Neural progenitor cell (in vitro differentiated cells): ENCODE measurements at regions not wholly inside any gene's neighbourhood (a gene's known extent, or its start where the extent isn't known, plus 50 kb on each side); places are given as distances from the start of the nearest gene placed in this dataset.

ENCODE experiments used
- EZH2 ChIP-seq: fragments of 200-600 bp; sonication (generic); IDR thresholded peaks from 2 replicates; pipeline ENCODE4 v1.6.1; 2017; ENCODE audit warnings: antibody characterized with exemption, mild to moderate bottlenecking, moderate library complexity
- TF ChIP-seq, protein P1 (sequence below): fragments of 200-600 bp; sonication (generic); IDR thresholded peaks from 2 replicates; pipeline ENCODE4 v1.5.1; 2017; ENCODE audit warnings: antibody characterized with exemption, mild to moderate bottlenecking

DNA sequence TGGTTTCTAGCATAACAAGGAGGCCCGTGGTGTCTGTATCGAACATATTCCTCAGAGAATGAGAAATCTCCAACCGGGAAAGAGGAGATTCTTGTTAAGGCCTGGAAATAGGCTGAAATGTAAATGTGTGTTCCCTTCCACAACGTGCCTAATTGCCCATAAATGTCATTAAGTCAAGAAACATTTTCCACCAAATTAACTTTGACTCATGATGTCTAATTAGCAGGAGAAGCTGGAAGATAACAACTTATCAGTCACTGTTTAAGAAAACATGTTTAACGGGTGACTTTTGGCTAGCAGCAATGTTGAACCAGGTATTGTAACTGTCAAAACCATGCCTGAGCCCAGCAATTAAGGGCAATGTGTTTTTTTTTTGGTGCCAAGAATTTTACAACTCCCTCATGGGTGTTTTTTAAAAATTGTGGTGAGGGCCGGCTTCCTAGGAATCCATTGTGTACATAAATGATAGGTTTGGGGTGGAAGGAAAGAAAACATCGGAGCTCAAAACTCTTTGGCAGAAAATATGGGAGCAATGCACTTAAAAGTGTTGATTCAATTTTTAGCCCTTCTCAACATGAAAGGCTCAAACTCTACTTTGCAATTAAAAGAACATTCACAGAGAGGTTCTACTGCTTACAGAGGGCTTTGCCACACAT lies 67.0 kb downstream of the OLIG1 start:
- TF ChIP-seq, protein P1, sequence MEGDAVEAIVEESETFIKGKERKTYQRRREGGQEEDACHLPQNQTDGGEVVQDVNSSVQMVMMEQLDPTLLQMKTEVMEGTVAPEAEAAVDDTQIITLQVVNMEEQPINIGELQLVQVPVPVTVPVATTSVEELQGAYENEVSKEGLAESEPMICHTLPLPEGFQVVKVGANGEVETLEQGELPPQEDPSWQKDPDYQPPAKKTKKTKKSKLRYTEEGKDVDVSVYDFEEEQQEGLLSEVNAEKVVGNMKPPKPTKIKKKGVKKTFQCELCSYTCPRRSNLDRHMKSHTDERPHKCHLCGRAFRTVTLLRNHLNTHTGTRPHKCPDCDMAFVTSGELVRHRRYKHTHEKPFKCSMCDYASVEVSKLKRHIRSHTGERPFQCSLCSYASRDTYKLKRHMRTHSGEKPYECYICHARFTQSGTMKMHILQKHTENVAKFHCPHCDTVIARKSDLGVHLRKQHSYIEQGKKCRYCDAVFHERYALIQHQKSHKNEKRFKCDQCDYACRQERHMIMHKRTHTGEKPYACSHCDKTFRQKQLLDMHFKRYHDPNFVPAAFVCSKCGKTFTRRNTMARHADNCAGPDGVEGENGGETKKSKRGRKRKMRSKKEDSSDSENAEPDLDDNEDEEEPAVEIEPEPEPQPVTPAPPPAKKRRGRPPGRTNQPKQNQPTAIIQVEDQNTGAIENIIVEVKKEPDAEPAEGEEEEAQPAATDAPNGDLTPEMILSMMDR = no peak
- TF ChIP-seq EZH2 = no peak
